OCI-LY1 (cell line): ENCODE measurements at regions not wholly inside any gene's neighbourhood (a gene's known extent, or its start where the extent isn't known, plus 50 kb on each side); places are given as distances from the start of the nearest gene placed in this dataset.

ENCODE experiments used
- H2AFZ ChIP-seq: fragments of 200-600 bp; sonication (generic), shearing (Covaris generic); 2 replicates; pipeline ENCODE4 v1.6.0; 2014; ENCODE audit warnings: antibody characterized with exemption, mild to moderate bottlenecking, low read length
- H3F3A ChIP-seq: fragments of 200-600 bp; sonication (generic), shearing (Covaris generic); 2 replicates; pipeline ENCODE4 v1.6.0; 2014; ENCODE audit warnings: mild to moderate bottlenecking, antibody characterized with exemption, low read length, moderate library complexity; ENCODE audit not compliant: insufficient read depth
- H3K27ac ChIP-seq: fragments of 200-600 bp; sonication (generic); 2 replicates; pipeline ENCODE4 v1.5.1; 2014; ENCODE audit warnings: low read length, mixed run types, mild to moderate bottlenecking, low read depth; ENCODE audit not compliant: poor library complexity, severe bottlenecking
- H3K27me3 ChIP-seq: fragments of 200-600 bp; sonication (generic); 2 replicates; pipeline ENCODE4 v1.6.0; 2014; ENCODE audit warnings: antibody characterized with exemption, mild to moderate bottlenecking, low read length, moderate library complexity; ENCODE audit not compliant: insufficient read depth
- H3K36me3 ChIP-seq: fragments of 200-600 bp; sonication (generic); 2 replicates; pipeline ENCODE4 v1.6.1; 2014; ENCODE audit warnings: mild to moderate bottlenecking, antibody characterized with exemption, low read length, moderate library complexity, mixed read lengths; ENCODE audit not compliant: insufficient read depth
- H3K4me1 ChIP-seq: fragments of 200-600 bp; sonication (generic); 2 replicates; pipeline ENCODE4 v1.5.1; 2014; ENCODE audit warnings: mild to moderate bottlenecking, low read length, moderate library complexity; ENCODE audit not compliant: insufficient read depth, severe bottlenecking
- H3K4me2 ChIP-seq: fragments of 200-600 bp; sonication (generic), shearing (Covaris generic); 2 replicates; pipeline ENCODE4 v1.6.1; 2014; ENCODE audit warnings: low read length
- H3K4me3 ChIP-seq: fragments of 200-600 bp; sonication (generic); 2 replicates; pipeline ENCODE4 v1.5.1; 2014; ENCODE audit warnings: low read length, low read depth, mild to moderate bottlenecking, mixed read lengths; ENCODE audit not compliant: poor library complexity, severe bottlenecking
- H3K79me2 ChIP-seq: fragments of 200-600 bp; shearing (Covaris generic); 2 replicates; pipeline ENCODE4 v1.6.1; 2016; ENCODE audit warnings: mixed run types, low read length, mixed read lengths; ENCODE audit not compliant: insufficient read depth
- H3K9ac ChIP-seq: fragments of 200-600 bp; sonication (generic), shearing (Covaris generic); 2 replicates; pipeline ENCODE4 v1.6.1; 2014; ENCODE audit warnings: mild to moderate bottlenecking, low read length, mixed read lengths
- H3K9me2 ChIP-seq: fragments of 200-600 bp; sonication (generic), shearing (Covaris generic); 2 replicates; pipeline ENCODE4 v1.6.1; 2014; ENCODE audit warnings: low read depth, mild to moderate bottlenecking, low read length, mixed read lengths
- H3K9me3 ChIP-seq: fragments of 200-600 bp; shearing (Covaris generic); 2 replicates; pipeline ENCODE4 v1.6.1; 2014; ENCODE audit warnings: low read length, mixed read lengths
- H4K20me1 ChIP-seq: fragments of 200-600 bp; sonication (generic), shearing (Covaris generic); 2 replicates; pipeline ENCODE4 v1.6.0; 2016; ENCODE audit warnings: mild to moderate bottlenecking, low read length; ENCODE audit not compliant: insufficient read depth
- CTCF ChIP-seq: fragments of 200-600 bp; sonication (generic), shearing (Covaris generic); IDR thresholded peaks from 2 replicates; pipeline ENCODE4 v1.5.1; 2017; ENCODE audit warnings: mild to moderate bottlenecking, antibody characterized with exemption, low read length, moderate library complexity, mixed read lengths
- EZH2 ChIP-seq: fragments of 200-600 bp; sonication (generic), shearing (Covaris generic); IDR thresholded peaks from 2 replicates; pipeline ENCODE4 v1.8.0; 2017; ENCODE audit warnings: borderline replicate concordance, mixed run types, mild to moderate bottlenecking, antibody characterized with exemption, low read length, moderate library complexity, mixed read lengths

GRCh38 chr20:20796766-20797440, 84.5 kb upstream of the RALGAPA2 start:
- no peak overlapping the region for H3K4me2 ChIP-seq
- H3F3A ChIP-seq = no peaks in the 10 kb centered on the region
- no peaks in the 10 kb centered on the region for H3K4me1 ChIP-seq
- no peak overlapping the region for H3K27ac ChIP-seq
- no peaks in the 10 kb centered on the region for H3K27me3 ChIP-seq
- no peaks in the 10 kb centered on the region for H3K9me2 ChIP-seq
- no peaks in the 10 kb centered on the region for H3K9me3 ChIP-seq
- H3K36me3 ChIP-seq = no peaks in the 10 kb centered on the region
- no peaks in the 10 kb centered on the region for H4K20me1 ChIP-seq
- no peaks in the 10 kb centered on the region for H3K79me2 ChIP-seq
- TF ChIP-seq EZH2 = no peak
- no peak for TF ChIP-seq CTCF
- H2AFZ ChIP-seq = no peak overlapping the region
- H3K9ac ChIP-seq = no peak overlapping the region
- H3K4me3 ChIP-seq = no peak overlapping the region

- H3K27ac ChIP-seq = no peak overlapping the region
- H3K4me3 ChIP-seq = no peak overlapping the region
- no peaks in the 10 kb centered on the region for H3F3A ChIP-seq
- H3K4me1 ChIP-seq = no peaks in the 10 kb centered on the region
- H3K9me3 ChIP-seq = no peaks in the 10 kb centered on the region
- no peak overlapping the region for H3K9ac ChIP-seq
- H3K4me2 ChIP-seq = no peak overlapping the region
- no peaks in the 10 kb centered on the region for H3K79me2 ChIP-seq
- no peak overlapping the region for H2AFZ ChIP-seq
- TF ChIP-seq EZH2 (no peak), CTCF (no peak)
- no peaks in the 10 kb centered on the region for H4K20me1 ChIP-seq
- no peaks in the 10 kb centered on the region for H3K27me3 ChIP-seq
- H3K9me2 ChIP-seq = no peaks in the 10 kb centered on the region
- H3K36me3 ChIP-seq = no peaks in the 10 kb centered on the region
These were observed 83.3 kb upstream of the RALGAPA2 start for GRCh38 chr20:20795721-20796120.

- Histone ChIP-seq H3K4me3 (no peak overlapping the region), H2AFZ (no peak overlapping the region), H3K79me2 (no peaks in the 10 kb centered on the region), H3F3A (no peaks in the 10 kb centered on the region), H3K9me3 (no peaks in the 10 kb centered on the region), H3K27ac (no peak overlapping the region), H3K27me3 (no peaks in the 10 kb centered on the region), H3K4me1 (no peaks in the 10 kb centered on the region), H4K20me1 (no peaks in the 10 kb centered on the region), H3K9ac (no peak overlapping the region), H3K9me2 (no peaks in the 10 kb centered on the region), H3K4me2 (no peak overlapping the region), H3K36me3 (no peaks in the 10 kb centered on the region)
- TF ChIP-seq EZH2 (no peak), CTCF (no peak)
These were observed 82.7 kb upstream of the RALGAPA2 start for GRCh38 chr20:20795119-20795518.
